CD4-positive, alpha-beta T cell treated with Interleukin-21 for 1 hour (primary cell): ENCODE measurements at regions not wholly inside any gene's neighbourhood (a gene's known extent, or its start where the extent isn't known, plus 50 kb on each side); places are given as distances from the start of the nearest gene placed in this dataset.

ENCODE experiments used
- DNase-seq: peaks from one replicate; pipeline ENCODE4 v3.0.0-alpha.2; 2020

GRCh38 chr11:115776916-115777315 is 272.7 kb upstream of the CADM1 start:
- DNase-seq, result no peak

- no peak for DNase-seq
Observed at GRCh38 chr11:115775846-115776245, 271.6 kb upstream of the CADM1 start.

GRCh38 chr11:115774756-115775155 is 270.5 kb upstream of the CADM1 start:
- DNase-seq, result no peak

DNA sequence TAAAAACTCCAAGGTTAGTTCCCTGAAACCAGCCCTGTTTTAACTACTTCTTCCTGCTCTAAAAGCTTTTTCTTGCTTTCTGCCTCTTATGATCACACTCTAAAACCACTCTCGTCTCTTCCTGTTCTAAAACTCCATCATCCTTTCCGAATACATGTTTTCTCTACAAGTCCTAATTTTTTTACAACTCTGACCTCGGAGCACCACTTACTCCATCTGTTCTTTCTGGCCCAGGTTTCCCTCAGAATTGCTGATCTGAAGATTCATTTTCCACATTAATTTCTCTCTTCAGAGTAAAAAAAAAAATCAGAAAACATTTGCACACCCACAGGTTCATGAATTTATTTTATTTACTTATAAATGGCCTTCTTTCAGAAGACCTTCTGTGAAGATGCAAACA is 265.7 kb upstream of the CADM1 start:
- DNase-seq, result no peak

- no peak for DNase-seq
Observed at GRCh38 chr11:115767883-115768282, 263.7 kb upstream of the CADM1 start.

- no peak for DNase-seq
Observed at GRCh38 chr11:115767047-115767802, 263.0 kb upstream of the CADM1 start.

DNA sequence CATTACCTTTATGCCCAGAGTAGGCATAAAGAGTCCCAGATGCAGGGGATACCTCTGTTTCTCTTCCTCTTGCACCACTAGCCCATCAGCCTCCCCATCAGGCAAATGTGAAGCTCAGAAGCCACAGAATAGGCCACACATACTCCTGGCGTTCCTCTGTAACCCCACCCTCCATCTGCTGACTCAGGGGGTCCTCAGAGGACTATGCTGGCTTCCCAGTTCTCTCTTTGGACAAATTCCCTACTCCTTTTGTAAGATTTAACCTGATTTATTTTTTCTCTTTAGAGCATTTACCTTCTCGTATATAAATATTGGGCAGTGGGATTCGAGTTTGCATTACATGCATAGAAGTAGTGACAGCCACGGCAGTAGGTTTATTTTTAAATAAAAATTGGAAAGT is 262.3 kb upstream of the CADM1 start:
- DNase-seq, result no peak

DNA sequence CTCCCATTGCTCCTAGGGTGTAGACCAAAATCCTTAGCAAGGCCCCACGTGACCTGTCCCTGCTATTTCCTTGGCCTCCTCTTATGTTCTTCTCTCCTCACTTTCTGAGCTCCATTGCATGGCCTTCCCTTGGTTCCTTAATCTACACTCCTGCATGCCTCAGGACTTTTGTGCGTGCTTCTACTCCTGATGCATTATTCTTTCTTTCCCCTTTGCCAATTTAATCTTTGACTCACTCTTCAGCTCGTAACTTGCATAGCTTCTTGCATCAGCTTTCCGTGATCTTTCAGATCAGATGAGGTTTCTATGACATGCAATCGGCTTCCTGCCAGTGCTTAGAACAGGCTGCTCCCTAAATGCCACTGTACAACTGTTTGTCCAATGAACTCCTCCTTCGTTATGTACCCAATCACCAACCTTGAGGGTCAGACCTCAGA is 261.6 kb upstream of the CADM1 start:
- no peak for DNase-seq

DNA sequence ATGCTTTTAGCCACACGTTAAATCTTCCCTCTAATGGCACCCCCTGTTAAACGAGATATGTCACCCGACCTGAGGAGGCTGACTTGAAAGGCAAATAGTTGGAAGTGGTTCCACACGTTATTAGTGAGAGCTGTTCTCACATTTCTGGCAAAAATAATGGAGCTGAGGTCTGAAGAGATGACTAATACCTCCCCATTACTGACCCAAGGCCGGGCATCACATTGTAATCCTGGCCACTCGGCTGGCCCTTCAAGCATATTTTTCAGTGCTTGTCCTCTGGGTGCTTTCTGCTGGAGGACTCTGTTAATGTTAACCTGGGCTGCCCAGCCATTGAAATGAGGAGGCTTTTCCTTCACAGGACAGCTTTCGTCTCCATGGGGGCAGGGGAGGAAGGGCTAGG is 260.0 kb upstream of the CADM1 start:
- DNase-seq, result no peak

- no peak for DNase-seq
Observed at GRCh38 chr11:115761817-115762216, 257.6 kb upstream of the CADM1 start.

DNA sequence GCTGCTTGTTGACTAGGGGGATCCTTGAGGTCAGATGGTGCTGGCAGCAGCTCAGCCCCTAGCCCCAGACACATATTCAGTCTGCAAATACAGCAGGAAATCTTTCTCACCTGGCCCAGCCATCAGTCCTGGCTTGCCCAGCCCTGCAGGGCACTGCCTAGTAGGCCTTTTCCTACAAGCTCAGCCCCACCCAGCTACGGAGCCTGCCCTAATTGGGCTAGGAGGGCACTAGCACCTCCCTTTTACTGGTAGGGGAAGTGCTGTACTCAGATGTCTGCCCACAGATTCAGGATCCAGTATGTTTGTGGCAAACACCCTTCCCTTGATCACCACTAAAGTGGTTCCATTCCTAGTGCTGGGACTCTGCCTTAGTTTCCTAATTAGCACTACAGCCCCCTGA is 257.1 kb upstream of the CADM1 start:
- no peak for DNase-seq

GRCh38 chr11:115760461-115761320 is 256.5 kb upstream of the CADM1 start:
- no peak for DNase-seq

DNA sequence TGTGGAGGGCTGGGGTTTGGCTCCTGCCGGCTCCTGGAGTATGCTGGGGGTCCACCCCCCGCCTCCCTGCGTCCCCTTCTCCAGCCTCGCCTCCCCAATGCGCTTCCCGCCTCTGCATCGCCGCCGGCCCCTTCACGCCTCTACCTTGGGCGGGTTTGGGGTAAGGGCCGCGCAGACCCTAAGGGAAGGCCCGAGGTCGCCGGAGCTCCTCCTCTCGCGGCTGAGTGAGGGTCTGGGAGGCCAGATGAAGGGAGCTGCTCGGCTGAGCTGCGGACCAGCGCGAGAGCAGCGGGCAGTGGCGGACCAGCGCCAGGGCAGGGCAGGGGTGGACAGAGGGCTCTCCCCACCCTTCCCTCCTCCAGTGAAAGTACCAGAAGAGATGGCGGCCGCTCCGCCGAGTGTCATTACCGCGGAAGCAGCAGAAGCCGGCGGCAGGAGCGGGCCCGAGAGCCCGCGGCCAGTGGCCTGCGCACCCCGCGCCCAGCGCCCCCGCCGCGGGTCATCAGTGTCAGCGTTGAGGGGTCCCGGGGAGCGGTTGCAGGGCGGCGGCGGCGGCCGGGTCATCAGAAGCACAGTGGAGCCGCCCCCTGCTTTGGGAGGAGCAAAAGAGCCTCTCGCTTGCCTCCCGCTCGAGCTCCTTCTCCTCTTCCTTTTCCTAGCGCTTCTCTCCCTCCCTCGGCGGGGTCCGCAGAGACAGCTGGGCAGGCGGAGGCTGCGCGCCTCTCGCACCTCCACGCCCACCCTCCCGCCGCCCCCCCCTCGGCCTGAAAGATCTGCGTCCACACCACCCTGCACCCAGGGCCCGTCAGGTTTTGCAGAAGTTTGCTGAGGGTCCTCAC is 255.6 kb upstream of the CADM1 start:
- no peak for DNase-seq

GRCh38 chr11:115758011-115758410 is 253.8 kb upstream of the CADM1 start:
- no peak for DNase-seq

GRCh38 chr11:115751243-115752015 is 247.2 kb upstream of the CADM1 start:
- DNase-seq, result no peak

GRCh38 chr11:115745610-115746512 is 241.6 kb upstream of the CADM1 start:
- no peak for DNase-seq

DNA sequence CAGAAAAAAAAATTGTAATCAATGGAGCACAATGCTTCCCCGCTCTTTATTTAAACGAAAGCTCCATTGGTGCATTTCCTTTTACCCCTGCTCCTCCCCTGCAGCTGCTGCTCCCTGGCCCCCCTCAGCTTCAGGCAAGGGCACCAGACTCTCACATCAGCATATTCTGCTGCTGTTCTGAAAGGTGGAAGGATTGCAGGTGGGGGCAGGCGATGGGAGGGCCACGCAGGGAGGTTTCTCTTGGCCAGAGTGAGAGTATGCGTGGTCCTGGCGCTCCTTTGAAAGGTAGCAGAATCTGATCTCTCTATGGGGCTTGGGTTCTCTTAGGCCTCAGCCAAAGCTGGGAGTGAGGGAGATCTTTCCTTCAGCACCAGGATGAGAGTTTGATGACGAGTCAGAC is 240.9 kb upstream of the CADM1 start:
- no peak for DNase-seq

DNA sequence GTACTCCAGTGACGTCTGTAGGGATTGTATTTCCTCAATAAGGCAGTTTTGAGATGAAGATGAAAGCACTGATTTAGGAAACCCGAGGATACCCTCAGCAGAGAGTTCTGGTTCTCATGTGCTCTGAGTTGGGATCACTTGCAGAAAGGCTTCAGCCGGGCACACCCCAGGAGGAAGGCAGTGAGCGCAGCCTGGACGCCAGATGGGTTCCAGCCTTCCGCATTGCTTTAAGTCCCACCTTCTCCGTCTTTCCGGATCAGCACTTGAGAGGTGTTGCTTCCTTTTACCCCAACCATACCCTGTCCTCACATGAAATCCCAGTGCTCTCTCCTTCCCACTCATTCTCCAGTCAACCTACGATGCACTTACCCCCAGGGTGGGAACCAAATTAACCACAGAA is 239.5 kb upstream of the CADM1 start:
- DNase-seq, result no peak

DNA sequence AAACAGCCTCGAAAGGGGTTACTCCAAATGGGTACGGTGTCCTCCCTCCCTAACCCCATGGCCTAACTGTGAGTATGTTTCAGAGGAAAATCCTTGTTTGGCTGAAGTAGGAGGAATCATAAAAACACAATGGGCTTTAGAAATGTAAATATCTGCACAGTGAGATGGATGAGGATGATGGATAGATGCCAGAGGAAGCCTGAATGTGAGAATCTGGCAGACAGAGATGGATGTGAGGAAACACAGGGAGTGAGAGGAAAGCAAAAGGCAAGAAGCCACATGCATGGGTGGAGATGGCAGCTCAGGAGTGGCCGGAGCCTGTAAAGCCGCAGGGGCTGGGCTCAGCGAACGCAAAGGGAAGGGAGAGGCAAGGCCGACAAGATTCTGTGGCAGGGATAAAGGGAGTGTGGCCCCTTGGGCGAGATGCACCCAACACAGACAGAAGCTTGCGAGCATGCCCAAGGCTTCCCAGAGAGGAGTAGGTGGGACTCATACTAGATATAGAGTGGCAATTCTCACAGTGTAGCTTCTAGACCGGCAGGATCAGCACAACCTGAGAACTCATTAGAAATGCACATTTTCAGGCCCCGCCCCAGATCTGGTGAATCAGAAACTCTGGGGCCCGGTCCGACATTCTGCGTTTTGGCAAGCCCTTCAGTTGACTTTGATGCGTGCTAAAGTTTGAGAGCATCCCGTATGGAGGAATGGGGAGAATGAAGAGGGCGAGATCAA is 237.3 kb upstream of the CADM1 start:
- DNase-seq, result no peak

DNA sequence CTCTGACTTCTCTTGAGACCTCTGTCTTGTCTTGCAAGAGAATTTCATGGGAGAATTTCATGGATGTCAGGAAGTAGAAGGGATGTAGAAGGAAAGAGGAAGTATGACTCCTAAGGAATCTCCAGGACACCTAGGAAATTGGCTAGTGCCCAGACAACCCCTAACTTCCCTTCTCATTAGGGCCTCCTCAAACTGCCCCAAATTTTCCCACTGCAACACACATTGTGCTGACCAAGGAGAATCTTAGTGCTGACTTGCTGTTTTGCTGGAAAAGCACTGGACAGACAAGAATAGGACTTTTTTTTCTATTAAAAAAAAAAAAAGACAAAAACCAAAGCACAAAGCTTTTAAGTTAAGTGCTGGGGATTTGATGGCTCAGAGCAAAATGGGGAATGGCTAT is 236.1 kb upstream of the CADM1 start:
- no peak for DNase-seq

GRCh38 chr11:115739878-115740277 is 235.7 kb upstream of the CADM1 start:
- no peak for DNase-seq
